ENCODE measurements at regions not wholly inside any gene's neighbourhood (a gene's known extent, or its start where the extent isn't known, plus 50 kb on each side); places are given as distances from the start of the nearest gene placed in this dataset.

GRCh38 chr1:79657951-79658658, 651.6 kb upstream of the ADGRL4 start:
- Histone ChIP-seq H3K4me1 (ENCODE audit: control insufficient read depth, insufficient read depth, low read length, poor library complexity, severe bottlenecking) (no peaks in the 10 kb centered on the region), H3K9me3 (ENCODE audit: control insufficient read depth in 2 of 2, low read length in 2 of 2) (no peaks in the 10 kb centered on the region), H3K27me3 (ENCODE audit: control insufficient read depth, insufficient read depth, low read length) (no peaks in the 10 kb centered on the region), H3K36me3 (ENCODE audit: control insufficient read depth, insufficient read depth, low read length) (no peaks in the 10 kb centered on the region), H3K27ac (ENCODE audit: insufficient read depth, low read length, poor library complexity, severe bottlenecking) (no peak overlapping the region), H3K4me3 (ENCODE audit: low read depth, low read length) (no peak overlapping the region)
- ATAC-seq (ENCODE audit: low read depth in 2 of 2), result no peak
- no peaks in the 10 kb centered on the region for H3K4me1 Mint-ChIP-seq
- H3K9me3 Mint-ChIP-seq, result peaks cover 1 to 13% (median 4%) of the 10 kb centered on the region in 7 donors
- no peaks in the 10 kb centered on the region for H3K27me3 Mint-ChIP-seq
- H3K36me3 Mint-ChIP-seq, result no peaks in the 10 kb centered on the region
- no peak overlapping the region for H3K4me3 Mint-ChIP-seq
- no peak overlapping the region for H3K27ac Mint-ChIP-seq
- no peak for DNase-seq

DNA sequence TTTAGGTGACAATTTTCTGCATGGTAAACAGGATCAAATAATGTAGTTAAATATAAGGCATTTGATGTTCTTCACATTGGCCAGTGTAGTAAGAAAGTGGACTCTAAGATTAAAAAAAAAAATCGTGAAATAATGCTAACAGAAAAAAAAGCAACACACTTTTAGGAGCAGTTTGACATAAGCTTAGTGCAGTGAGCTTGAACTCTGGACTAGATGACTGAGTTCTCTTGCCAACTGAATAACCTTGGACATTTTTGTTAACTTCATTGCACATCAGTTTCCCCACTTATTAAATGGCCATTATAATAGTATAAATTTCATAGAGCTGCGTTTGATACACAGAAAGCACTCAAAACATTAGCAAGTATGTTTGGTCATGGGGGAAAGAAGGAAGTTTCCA, 649.3 kb upstream of the ADGRL4 start:
- no peaks in the 10 kb centered on the region for H3K4me1 ChIP-seq (ENCODE audit: control insufficient read depth, insufficient read depth, low read length, poor library complexity, severe bottlenecking)
- no peaks in the 10 kb centered on the region for H3K36me3 ChIP-seq (ENCODE audit: control insufficient read depth, insufficient read depth, low read length)
- DNase-seq, result no peak
- no peak overlapping the region for H3K4me3 ChIP-seq (ENCODE audit: low read depth, low read length)
- no peak for ATAC-seq (ENCODE audit: low read depth in 2 of 2)
- H3K36me3 Mint-ChIP-seq, result no peaks in the 10 kb centered on the region
- no peaks in the 10 kb centered on the region for H3K27me3 ChIP-seq (ENCODE audit: control insufficient read depth, insufficient read depth, low read length)
- H3K27ac ChIP-seq (ENCODE audit: insufficient read depth, low read length, poor library complexity, severe bottlenecking), result no peak overlapping the region
- peaks cover 0 to 5% (median 4%) of the 10 kb centered on the region in 7 donors for H3K9me3 Mint-ChIP-seq
- no peak overlapping the region for H3K4me3 Mint-ChIP-seq
- H3K9me3 ChIP-seq (ENCODE audit: control insufficient read depth in 2 of 2, low read length in 2 of 2), result no peaks in the 10 kb centered on the region
- no peaks in the 10 kb centered on the region for H3K4me1 Mint-ChIP-seq
- H3K27ac Mint-ChIP-seq, result no peak overlapping the region
- H3K27me3 Mint-ChIP-seq, result no peaks in the 10 kb centered on the region

DNA sequence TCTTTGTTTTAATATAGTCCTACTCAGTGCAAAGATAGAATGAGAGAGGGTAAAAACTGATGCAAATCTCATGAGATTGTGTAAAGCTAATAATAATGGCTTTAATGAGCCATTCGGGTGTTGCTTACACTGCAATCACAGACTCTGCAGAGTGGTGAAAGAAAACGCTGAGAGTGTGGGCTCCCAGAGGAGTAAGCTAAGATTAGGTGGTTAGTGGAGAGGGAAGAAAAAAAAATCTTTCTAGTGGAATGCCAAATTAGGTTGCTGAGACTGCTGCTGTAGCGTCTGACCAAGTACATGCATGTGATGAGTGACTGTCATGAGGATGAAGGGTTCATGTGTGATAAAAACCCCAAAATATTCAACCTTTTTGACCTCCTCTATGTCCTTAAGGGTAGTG, 645.9 kb upstream of the ADGRL4 start:
- Histone ChIP-seq H3K36me3 (ENCODE audit: control insufficient read depth, insufficient read depth, low read length) (no peaks in the 10 kb centered on the region), H3K27ac (ENCODE audit: insufficient read depth, low read length, poor library complexity, severe bottlenecking) (no peak overlapping the region), H3K9me3 (ENCODE audit: control insufficient read depth in 2 of 2, low read length in 2 of 2) (peaks cover 0 to 2% of the 10 kb centered on the region in 2 experiments), H3K4me1 (ENCODE audit: control insufficient read depth, insufficient read depth, low read length, poor library complexity, severe bottlenecking) (no peaks in the 10 kb centered on the region), H3K27me3 (ENCODE audit: control insufficient read depth, insufficient read depth, low read length) (no peaks in the 10 kb centered on the region), H3K4me3 (ENCODE audit: low read depth, low read length) (no peak overlapping the region)
- Mint-ChIP-seq H3K27ac (no peak overlapping the region), H3K4me3 (no peak overlapping the region), H3K4me1 (no peaks in the 10 kb centered on the region), H3K27me3 (no peaks in the 10 kb centered on the region), H3K9me3 (peaks cover 0 to 8% (median 4%) of the 10 kb centered on the region in 7 donors), H3K36me3 (no peaks in the 10 kb centered on the region)
- ATAC-seq (ENCODE audit: low read depth in 2 of 2) (no peak), DNase-seq (no peak)

DNA sequence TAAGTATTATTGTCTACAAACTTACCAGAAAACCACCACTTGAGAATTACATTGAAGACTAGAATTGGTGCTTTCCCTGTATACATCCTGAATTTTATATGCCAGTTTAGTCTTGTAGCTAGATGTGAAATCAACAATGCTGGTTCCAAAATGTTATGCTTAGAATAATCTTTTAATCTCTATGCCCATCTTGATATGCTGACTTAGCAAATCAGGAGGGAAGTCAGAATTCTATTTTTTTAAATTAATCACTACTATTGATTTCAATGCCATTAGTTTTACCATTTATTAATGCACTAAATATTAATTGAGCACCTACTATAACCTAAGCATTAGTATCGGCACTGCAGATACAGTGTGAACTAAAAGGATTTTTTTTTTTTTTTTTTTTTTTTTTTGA, 641.6 kb upstream of the ADGRL4 start:
- DNase-seq (no peak), ATAC-seq (ENCODE audit: low read depth in 2 of 2) (no peak)
- no peak overlapping the region for H3K4me3 Mint-ChIP-seq
- peaks cover 0 to 2% of the 10 kb centered on the region in 2 experiments for H3K9me3 ChIP-seq (ENCODE audit: control insufficient read depth in 2 of 2, low read length in 2 of 2)
- no peaks in the 10 kb centered on the region for H3K36me3 ChIP-seq (ENCODE audit: control insufficient read depth, insufficient read depth, low read length)
- H3K27me3 ChIP-seq (ENCODE audit: control insufficient read depth, insufficient read depth, low read length), result no peaks in the 10 kb centered on the region
- no peak overlapping the region for H3K4me3 ChIP-seq (ENCODE audit: low read depth, low read length)
- no peak overlapping the region for H3K27ac ChIP-seq (ENCODE audit: insufficient read depth, low read length, poor library complexity, severe bottlenecking)
- peaks cover 5 to 17% (median 8%) of the 10 kb centered on the region in 7 donors for H3K9me3 Mint-ChIP-seq
- no peaks in the 10 kb centered on the region for H3K27me3 Mint-ChIP-seq
- H3K36me3 Mint-ChIP-seq, result no peaks in the 10 kb centered on the region
- no peaks in the 10 kb centered on the region for H3K4me1 ChIP-seq (ENCODE audit: control insufficient read depth, insufficient read depth, low read length, poor library complexity, severe bottlenecking)
- no peak overlapping the region for H3K27ac Mint-ChIP-seq
- H3K4me1 Mint-ChIP-seq, result no peaks in the 10 kb centered on the region

DNA sequence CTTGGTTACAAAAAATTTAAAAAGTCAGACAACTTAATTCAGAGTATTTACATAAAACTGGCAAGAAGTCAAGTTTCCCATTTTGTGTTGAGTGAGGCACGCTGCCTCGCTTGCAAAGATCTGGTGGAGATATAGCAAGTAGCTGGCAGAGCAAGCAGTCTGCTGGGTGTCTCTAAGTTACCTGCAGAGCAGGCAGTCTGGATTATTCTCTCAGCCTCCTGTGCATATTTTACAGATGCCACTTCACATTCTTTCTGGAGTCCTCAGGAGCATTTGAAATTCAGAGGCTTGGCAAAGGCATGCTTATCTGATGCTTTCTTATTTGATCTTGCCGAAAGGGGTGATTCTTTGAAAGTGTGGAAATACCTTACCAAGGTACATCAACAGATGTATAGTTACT, 640.4 kb upstream of the ADGRL4 start:
- ATAC-seq (ENCODE audit: low read depth in 2 of 2), result no peak
- Mint-ChIP-seq H3K4me3 (no peak overlapping the region), H3K4me1 (no peaks in the 10 kb centered on the region), H3K9me3 (peaks cover 1 to 27% (median 12%) of the 10 kb centered on the region in 7 donors), H3K27ac (no peak overlapping the region), H3K36me3 (no peaks in the 10 kb centered on the region), H3K27me3 (no peaks in the 10 kb centered on the region)
- H3K36me3 ChIP-seq (ENCODE audit: control insufficient read depth, insufficient read depth, low read length), result no peaks in the 10 kb centered on the region
- no peak overlapping the region for H3K27ac ChIP-seq (ENCODE audit: insufficient read depth, low read length, poor library complexity, severe bottlenecking)
- H3K27me3 ChIP-seq (ENCODE audit: control insufficient read depth, insufficient read depth, low read length), result no peaks in the 10 kb centered on the region
- no peak for DNase-seq
- no peak overlapping the region for H3K4me3 ChIP-seq (ENCODE audit: low read depth, low read length)
- peaks cover 0 to 2% of the 10 kb centered on the region in 2 experiments for H3K9me3 ChIP-seq (ENCODE audit: control insufficient read depth in 2 of 2, low read length in 2 of 2)
- H3K4me1 ChIP-seq (ENCODE audit: control insufficient read depth, insufficient read depth, low read length, poor library complexity, severe bottlenecking), result no peaks in the 10 kb centered on the region

- H3K36me3 Mint-ChIP-seq, result no peaks in the 10 kb centered on the region
- Histone ChIP-seq H3K4me1 (ENCODE audit: control insufficient read depth, insufficient read depth, low read length, poor library complexity, severe bottlenecking) (no peaks in the 10 kb centered on the region), H3K27me3 (ENCODE audit: control insufficient read depth, insufficient read depth, low read length) (no peaks in the 10 kb centered on the region), H3K36me3 (ENCODE audit: control insufficient read depth, insufficient read depth, low read length) (no peaks in the 10 kb centered on the region), H3K4me3 (ENCODE audit: low read depth, low read length) (no peak overlapping the region), H3K27ac (ENCODE audit: insufficient read depth, low read length, poor library complexity, severe bottlenecking) (no peak overlapping the region), H3K9me3 (ENCODE audit: control insufficient read depth in 2 of 2, low read length in 2 of 2) (no peaks in the 10 kb centered on the region)
- ATAC-seq (ENCODE audit: low read depth in 2 of 2) (no peak), DNase-seq (no peak)
- no peak overlapping the region for H3K4me3 Mint-ChIP-seq
- H3K27me3 Mint-ChIP-seq, result no peaks in the 10 kb centered on the region
- no peaks in the 10 kb centered on the region for H3K4me1 Mint-ChIP-seq
- H3K27ac Mint-ChIP-seq, result no peak overlapping the region
- peaks cover 7 to 28% (median 13%) of the 10 kb centered on the region in 7 donors for H3K9me3 Mint-ChIP-seq
Measured at GRCh38 chr1:79638382-79638781, 631.9 kb upstream of the ADGRL4 start.

- Mint-ChIP-seq H3K4me1 (no peaks in the 10 kb centered on the region), H3K36me3 (no peaks in the 10 kb centered on the region), H3K27me3 (no peaks in the 10 kb centered on the region), H3K9me3 (peaks cover 0 to 7% (median 2%) of the 10 kb centered on the region in 7 donors), H3K27ac (no peak overlapping the region), H3K4me3 (no peak overlapping the region)
- Histone ChIP-seq H3K27ac (ENCODE audit: insufficient read depth, low read length, poor library complexity, severe bottlenecking) (no peak overlapping the region), H3K27me3 (ENCODE audit: control insufficient read depth, insufficient read depth, low read length) (no peaks in the 10 kb centered on the region), H3K36me3 (ENCODE audit: control insufficient read depth, insufficient read depth, low read length) (no peaks in the 10 kb centered on the region), H3K4me3 (ENCODE audit: low read depth, low read length) (no peak overlapping the region), H3K9me3 (ENCODE audit: control insufficient read depth in 2 of 2, low read length in 2 of 2) (no peaks in the 10 kb centered on the region), H3K4me1 (ENCODE audit: control insufficient read depth, insufficient read depth, low read length, poor library complexity, severe bottlenecking) (no peaks in the 10 kb centered on the region)
- ATAC-seq (ENCODE audit: low read depth in 2 of 2) (no peak), DNase-seq (no peak)
Measured at GRCh38 chr1:79633456-79633855, 626.9 kb upstream of the ADGRL4 start.

DNA sequence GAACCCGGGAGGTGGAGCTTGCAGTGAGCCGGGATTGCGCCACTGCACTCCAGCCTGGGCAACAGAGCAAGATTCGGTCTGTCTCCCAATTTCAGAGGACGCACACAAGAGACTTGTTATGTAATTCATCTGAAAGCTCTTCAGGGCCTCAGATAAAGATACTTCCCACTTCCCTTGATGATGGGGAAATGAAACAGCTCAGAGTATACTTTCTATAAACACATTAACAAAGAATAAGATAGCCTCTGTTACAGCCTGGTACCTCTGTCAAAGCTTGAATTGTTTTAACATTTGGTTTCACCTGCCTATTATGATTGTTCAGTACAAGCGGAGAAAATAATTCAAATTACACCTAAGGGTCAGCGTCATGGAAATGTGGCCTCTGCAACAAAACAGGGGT, 622.9 kb upstream of the ADGRL4 start:
- no peaks in the 10 kb centered on the region for H3K27me3 Mint-ChIP-seq
- no peak for DNase-seq
- Histone ChIP-seq H3K27ac (ENCODE audit: insufficient read depth, low read length, poor library complexity, severe bottlenecking) (no peak overlapping the region), H3K4me3 (ENCODE audit: low read depth, low read length) (no peak overlapping the region), H3K36me3 (ENCODE audit: control insufficient read depth, insufficient read depth, low read length) (no peaks in the 10 kb centered on the region), H3K27me3 (ENCODE audit: control insufficient read depth, insufficient read depth, low read length) (no peaks in the 10 kb centered on the region), H3K4me1 (ENCODE audit: control insufficient read depth, insufficient read depth, low read length, poor library complexity, severe bottlenecking) (no peaks in the 10 kb centered on the region), H3K9me3 (ENCODE audit: control insufficient read depth in 2 of 2, low read length in 2 of 2) (no peaks in the 10 kb centered on the region)
- H3K4me3 Mint-ChIP-seq, result no peak overlapping the region
- ATAC-seq (ENCODE audit: low read depth in 2 of 2), result no peak
- H3K4me1 Mint-ChIP-seq, result no peaks in the 10 kb centered on the region
- H3K36me3 Mint-ChIP-seq, result no peaks in the 10 kb centered on the region
- H3K9me3 Mint-ChIP-seq, result peaks cover 0 to 8% (median 0%) of the 10 kb centered on the region in 7 donors
- H3K27ac Mint-ChIP-seq, result no peak overlapping the region
